ENCODE measurements at regions not wholly inside any gene's neighbourhood (a gene's known extent, or its start where the extent isn't known, plus 50 kb on each side); places are given as distances from the start of the nearest gene placed in this dataset.

- peaks cover 3% of the 10 kb centered on the region for H3K9me3 ChIP-seq (replicated peaks; ENCODE audit: control insufficient read depth, insufficient read depth, low read length)
- H2AFZ ChIP-seq (ENCODE audit: low read depth, low read length): no peak overlapping the region
- no peaks in the 10 kb centered on the region for H3K9me1 ChIP-seq (replicated peaks; ENCODE audit: control insufficient read depth, extremely low read depth, insufficient read depth, low read length)
- no peaks in the 10 kb centered on the region for H4K20me1 ChIP-seq (replicated peaks; ENCODE audit: control insufficient read depth, extremely low read depth, insufficient read depth, low read length)
- CTCF ChIA-PET: no interaction called here
- no peak overlapping the region for H3K4me2 ChIP-seq (ENCODE audit: insufficient read depth, low read length)
- no peaks in the 10 kb centered on the region for H3K79me2 ChIP-seq (ENCODE audit: control insufficient read depth, insufficient read depth, low read length)
- no peak overlapping the region for H3K4me3 ChIP-seq (replicated peaks in 1 of 3; ENCODE audit: insufficient read depth in 1 of 3, low read depth in 1 of 3, low read length in 3 of 3)
- intact Hi-C loops (cut with micrococcal nuclease) (no loop called here), dilution Hi-C loops (cut with MboI; ENCODE audit: extremely low pct_ligation_motif_present, low sequenced_read_pairs) (no loop called here)
- H3K27me3 ChIP-seq (ENCODE audit: control insufficient read depth in 2 of 2, insufficient read depth in 2 of 2, low read length in 2 of 2): no peaks in the 10 kb centered on the region
- BruUV-seq (replicated peaks): no TSS peak
- no peak overlapping the region for H3K27ac ChIP-seq (ENCODE audit: insufficient read depth, low read depth, low read length)
- H3K9ac ChIP-seq (replicated peaks; ENCODE audit: extremely low read depth, insufficient read depth, low read length): no peak overlapping the region
- DNase-seq (ENCODE audit: low read depth, low spot score): no peak
- POLR2A ChIA-PET: no interaction called here
- FAIRE-seq: no peak
- no peaks in the 10 kb centered on the region for H3K4me1 ChIP-seq (ENCODE audit: control insufficient read depth, extremely low read depth, insufficient read depth, low read length)
- no peaks in the 10 kb centered on the region for H3K36me3 ChIP-seq (ENCODE audit: control insufficient read depth in 2 of 2, extremely low read depth in 1 of 2, insufficient read depth in 2 of 2, low read length in 2 of 2)
- TF ChIP-seq POLR2A (IDR thresholded peaks at IDR 0.05; ENCODE audit: low read depth, low read length) (no peak), FOS (IDR thresholded peaks at IDR 0.05; ENCODE audit: borderline replicate concordance, insufficient read depth, low read length) (no peak), GATA2 (IDR thresholded peaks at IDR 0.05; ENCODE audit: insufficient read depth, insufficient read length, low read depth, low read length) (no peak), EZH2 (IDR thresholded peaks at IDR 0.05; ENCODE audit: borderline replicate concordance, low read depth, low read length, severe bottlenecking) (no peak), POLR2AphosphoS5 (IDR thresholded peaks at IDR 0.05; ENCODE audit: insufficient read depth, low read depth, low read length) (no peak), JUN (IDR thresholded peaks at IDR 0.05; ENCODE audit: borderline replicate concordance, insufficient read depth, insufficient read length, low read depth) (no peak), MYC (IDR thresholded peaks at IDR 0.05; ENCODE audit: low read depth, low read length) (no peak)
- TF ChIP-seq, protein P1, sequence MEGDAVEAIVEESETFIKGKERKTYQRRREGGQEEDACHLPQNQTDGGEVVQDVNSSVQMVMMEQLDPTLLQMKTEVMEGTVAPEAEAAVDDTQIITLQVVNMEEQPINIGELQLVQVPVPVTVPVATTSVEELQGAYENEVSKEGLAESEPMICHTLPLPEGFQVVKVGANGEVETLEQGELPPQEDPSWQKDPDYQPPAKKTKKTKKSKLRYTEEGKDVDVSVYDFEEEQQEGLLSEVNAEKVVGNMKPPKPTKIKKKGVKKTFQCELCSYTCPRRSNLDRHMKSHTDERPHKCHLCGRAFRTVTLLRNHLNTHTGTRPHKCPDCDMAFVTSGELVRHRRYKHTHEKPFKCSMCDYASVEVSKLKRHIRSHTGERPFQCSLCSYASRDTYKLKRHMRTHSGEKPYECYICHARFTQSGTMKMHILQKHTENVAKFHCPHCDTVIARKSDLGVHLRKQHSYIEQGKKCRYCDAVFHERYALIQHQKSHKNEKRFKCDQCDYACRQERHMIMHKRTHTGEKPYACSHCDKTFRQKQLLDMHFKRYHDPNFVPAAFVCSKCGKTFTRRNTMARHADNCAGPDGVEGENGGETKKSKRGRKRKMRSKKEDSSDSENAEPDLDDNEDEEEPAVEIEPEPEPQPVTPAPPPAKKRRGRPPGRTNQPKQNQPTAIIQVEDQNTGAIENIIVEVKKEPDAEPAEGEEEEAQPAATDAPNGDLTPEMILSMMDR (IDR thresholded peaks at IDR 0.05; ENCODE audit: extremely low read depth in 1 of 2, insufficient read depth in 1 of 2, low read depth in 1 of 2, low read length in 2 of 2): no peak
- TF ChIP-seq, protein P2, sequence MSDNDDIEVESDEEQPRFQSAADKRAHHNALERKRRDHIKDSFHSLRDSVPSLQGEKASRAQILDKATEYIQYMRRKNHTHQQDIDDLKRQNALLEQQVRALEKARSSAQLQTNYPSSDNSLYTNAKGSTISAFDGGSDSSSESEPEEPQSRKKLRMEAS (IDR thresholded peaks at IDR 0.05; ENCODE audit: insufficient read depth, insufficient read length): no peak
Observed at GRCh38 chr10:111748184-111748583, 435.4 kb downstream of the GPAM start.

Measured in endothelial cell of umbilical vein (primary cell).